Ramos (cell line): ENCODE measurements at regions not wholly inside any gene's neighbourhood (a gene's known extent, or its start where the extent isn't known, plus 50 kb on each side); places are given as distances from the start of the nearest gene placed in this dataset.
"Not testable (repeated sequence)": the region's sequence is repeated elsewhere in the genome, so short reads cannot be mapped to it uniquely, and the experiment has no call there.

Experiments used
- in situ Hi-C: fragments of 300-500 bp; cut with MboI; formaldehyde crosslinking; loops from one replicate; pipeline ENCODE4 v1.14.3; 2022; ENCODE audit warnings: low sequenced_read_pairs; ENCODE audit not compliant: unreplicated experiment

DNA sequence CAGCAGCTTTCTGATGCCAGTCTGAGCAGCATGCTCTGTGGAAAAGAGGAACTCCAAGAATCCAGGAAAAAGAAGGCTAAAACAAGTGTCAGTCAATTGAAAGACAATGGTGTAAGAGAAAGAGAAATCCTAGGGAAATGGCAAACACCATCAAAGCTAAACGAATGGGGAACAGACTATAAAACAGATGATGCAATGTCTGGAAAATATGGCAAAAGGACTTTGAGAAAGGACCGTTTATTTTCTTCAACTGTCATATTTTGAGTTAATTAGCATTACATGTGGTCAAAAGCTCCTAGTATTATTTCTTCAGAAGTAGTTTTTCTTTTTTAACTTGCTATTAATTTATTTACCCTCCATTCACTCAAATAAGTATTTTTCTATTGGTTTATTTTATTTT is 465.2 kb downstream of the LRRC70 start:
- in situ Hi-C loops: no loop called here

DNA sequence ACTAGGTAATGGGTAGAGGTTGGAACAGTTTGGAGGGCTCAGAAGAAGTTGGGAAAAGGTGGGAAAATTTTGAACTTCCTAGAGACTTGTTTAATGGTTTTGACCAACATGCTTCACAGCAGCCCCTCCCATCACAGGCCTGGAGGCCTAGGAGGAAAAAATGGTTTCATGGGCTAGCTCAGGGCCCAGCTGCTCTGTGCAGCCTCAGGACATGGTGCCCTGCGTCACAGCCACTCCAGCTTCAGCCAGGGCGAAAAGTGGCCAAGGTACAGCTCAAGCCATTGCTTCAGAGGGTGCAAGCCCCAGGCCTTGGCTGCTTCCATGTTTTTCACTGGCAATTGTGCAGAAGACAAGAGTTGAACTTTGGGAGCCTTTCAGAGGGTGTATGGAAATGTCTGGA is 453.7 kb downstream of the LRRC70 start:
- in situ Hi-C loops: no loop called here

DNA sequence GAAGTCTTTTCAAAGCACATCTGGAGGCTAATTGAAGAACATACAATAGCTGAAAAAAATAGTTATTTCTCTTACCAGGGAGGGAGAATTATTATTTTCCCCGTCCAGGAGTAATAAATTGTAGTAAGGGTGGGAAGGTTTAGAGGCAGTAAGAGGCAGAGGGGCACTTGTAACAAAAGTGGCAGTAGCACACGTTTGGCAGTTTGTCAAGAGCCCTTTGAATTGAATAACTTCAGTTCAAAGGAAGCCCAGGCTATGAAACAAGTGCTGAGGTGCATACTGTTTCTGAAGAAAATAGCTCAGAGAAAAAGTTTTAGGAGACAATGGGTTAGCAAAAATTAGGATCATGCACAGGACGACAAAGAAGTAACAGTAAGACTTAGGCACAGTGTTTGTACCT is 451.3 kb downstream of the LRRC70 start:
- in situ Hi-C loops: no loop called here

DNA sequence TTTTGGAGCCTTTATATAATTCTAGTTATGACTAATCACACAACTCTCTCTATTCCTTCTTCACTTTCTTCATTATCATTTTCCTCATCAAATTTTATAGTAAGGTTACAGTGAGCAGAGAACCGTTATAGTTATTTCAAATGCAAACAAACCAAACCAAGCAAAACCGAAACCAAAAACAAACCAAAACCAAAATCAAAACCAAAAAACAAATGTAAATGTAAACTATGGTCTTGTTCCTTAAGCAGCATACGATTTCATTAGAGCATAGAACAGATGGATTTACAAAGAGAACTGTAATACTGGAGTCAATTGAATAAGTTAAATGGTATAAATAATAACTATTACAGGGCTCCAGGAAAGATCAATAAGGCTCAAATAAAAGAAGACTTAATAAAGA is 447.1 kb downstream of the LRRC70 start:
- in situ Hi-C loops: no loop called here

DNA sequence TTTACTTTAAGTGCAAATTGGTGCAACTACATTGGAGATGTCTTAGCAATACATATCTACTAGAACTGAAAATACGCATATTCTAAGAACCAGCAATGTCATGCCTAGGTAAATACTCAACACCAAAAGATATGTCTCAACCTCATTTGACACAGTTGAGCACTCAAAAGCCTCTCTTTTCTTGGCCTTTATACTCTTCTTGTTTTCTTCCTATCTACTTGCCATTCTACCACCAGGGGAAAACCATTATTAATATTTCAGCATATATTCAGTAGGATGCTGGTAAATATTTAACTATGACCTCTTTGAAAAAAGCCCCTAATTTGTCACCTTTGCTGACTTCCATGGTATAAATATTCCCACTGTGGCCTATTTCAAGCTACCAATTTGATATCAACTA is 443.8 kb downstream of the LRRC70 start:
- in situ Hi-C loops: no loop called here

DNA sequence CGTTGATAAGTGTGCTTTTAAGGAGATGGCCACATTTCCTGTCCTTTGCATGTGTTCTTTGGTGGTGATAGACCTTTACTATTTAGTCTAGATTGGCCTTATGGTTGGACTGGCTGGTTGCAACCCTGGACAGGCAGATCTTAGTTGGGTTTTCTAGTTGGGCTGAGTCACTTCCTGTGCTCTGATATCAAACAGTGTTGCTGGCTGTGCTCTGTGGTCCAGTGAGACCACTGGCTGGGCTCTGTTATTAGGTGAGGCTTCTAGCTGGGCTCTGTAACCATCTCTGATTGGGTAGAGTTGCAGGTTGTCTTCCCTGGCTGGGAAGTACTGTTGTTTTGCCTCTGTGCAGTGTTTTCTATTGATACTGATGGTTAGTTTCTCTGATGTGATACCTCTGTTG is 432.5 kb downstream of the LRRC70 start:
- in situ Hi-C loops: no loop called here

DNA sequence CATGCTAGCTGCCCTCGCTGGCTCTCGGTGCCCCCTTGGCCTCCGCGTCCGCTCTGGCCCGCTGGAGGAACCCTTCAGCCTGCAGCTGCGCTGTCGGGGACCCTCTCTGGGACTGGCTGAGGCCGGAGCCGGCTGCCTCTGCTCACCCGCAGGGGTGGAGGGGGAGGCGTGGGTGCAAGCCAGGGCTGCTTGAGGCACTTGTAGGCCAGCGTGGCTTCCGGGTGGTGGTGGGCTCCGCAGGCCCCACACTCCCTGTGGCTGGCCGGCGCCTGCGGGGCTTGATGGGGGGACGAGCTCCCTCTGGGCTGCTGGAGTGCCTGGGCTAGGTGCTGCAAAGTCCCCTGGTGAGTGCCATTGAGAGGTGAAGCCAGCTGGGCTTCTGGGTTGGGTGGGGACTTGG is 429.6 kb downstream of the LRRC70 start:
- in situ Hi-C loops: no loop called here

DNA sequence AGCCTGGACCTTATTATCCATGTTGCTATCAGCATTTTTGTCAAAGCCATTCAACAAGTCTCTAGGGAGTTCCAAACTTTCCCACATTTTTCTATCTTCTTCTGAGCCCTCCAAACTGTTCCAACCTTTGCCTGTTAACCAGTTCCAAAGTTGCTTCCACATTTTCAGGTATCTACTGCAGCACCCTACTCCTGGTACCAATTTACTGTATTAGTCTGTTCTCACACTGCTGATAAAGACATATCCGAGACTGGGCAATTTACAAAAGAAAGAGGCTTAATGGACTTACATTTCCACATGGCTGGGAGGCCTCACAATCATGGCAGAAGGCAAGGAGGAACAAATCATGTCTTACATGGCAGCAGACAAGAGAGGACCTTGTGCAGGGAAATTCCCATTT is 416.2 kb downstream of the LRRC70 start:
- in situ Hi-C loops: not testable (repeated sequence)

DNA sequence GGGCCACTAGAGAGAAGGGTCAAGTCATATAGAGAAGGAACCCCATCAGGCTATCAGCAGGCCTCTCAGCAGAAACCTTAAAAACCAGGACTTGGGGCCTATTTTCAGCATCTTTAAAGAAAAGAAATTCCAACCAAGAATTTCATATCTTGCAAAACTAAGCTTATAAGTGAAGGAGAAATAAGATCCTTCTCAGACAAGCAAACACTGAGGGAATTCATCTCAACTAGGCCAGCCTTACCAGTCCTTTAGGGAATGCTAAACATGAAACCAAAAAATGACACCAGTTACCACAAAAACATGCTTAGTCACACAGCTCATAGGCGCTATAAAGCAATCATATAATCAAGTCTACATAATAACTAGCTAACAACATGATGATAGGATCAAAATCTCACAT is 407.1 kb downstream of the LRRC70 start:
- in situ Hi-C loops: no loop called here

DNA sequence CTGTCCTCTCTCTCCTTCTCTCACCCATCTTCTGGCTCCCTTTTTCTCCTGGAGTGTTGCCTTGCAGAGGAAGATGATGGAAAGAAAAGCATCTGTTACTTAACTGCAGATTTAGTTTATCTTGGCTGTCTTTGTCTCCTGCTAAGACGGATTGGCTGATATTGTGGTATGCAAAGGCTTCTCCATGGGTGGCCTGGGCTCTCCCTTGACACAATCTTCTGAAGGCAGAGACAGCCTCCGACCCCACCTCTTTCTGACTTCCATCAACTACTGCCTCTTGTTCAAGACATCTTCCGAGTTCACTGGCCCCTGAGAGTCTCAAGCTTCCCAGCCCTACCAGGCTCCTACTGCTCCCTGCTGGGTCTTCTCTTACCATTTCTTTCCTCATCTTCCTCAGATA is 403.7 kb downstream of the LRRC70 start:
- in situ Hi-C loops: no loop called here

DNA sequence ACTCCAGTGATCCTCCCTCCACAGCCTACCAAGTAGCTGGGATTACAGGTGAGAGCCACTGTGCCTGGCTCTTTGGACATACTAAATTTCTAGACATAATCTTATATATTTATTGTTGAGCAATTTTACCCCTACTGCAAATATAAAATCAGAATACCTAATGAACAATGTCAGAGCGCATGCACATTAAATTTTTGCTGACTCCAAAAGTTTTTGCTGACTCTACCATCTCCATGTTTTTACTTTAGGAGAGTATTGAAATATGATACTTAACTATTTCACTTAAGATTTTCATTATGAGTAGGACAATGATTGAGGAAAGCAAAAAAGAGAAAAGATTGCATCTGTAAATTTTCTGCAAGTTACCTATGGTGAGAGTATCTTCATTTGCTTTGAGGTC is 402.3 kb downstream of the LRRC70 start:
- in situ Hi-C loops: no loop called here

DNA sequence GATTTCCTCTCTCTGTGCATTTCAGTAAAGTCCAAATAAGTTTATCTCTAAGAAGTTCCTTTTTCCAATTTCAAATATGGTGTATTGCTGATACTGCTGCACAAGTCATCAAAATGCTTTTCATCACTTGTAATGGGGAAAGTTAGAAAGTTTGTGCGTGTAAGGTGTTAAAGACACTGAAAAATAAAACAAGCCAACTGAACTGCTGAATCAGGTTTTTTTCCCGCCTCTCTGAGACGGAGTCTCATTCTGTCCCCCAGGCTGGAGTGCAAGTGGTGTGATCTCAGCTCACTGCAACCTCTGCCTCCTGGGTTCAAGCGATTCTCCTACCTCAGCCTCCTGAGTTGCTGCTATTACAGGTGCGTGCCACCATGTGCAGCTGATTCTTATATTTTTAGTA is 400.9 kb downstream of the LRRC70 start:
- in situ Hi-C loops: no loop called here

DNA sequence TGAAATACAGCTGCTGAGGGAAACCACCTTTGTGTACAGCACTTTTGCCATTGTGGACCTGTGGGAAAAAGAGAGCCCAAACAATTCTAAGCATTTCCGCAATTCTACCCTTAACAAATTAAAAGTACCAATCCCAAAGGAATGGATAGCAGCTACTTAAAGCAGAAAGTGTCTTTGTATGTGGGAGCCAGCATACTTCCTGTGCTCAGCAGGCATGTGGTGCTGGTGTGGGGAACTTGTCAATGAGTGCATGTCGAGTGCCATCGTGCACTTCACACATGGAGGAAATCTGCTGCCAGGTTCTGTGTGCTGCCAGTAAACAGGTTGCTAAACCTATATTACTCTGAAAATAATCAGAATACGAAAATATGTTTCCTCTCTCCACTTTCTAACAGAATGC is 399.0 kb downstream of the LRRC70 start:
- in situ Hi-C loops: no loop called here

DNA sequence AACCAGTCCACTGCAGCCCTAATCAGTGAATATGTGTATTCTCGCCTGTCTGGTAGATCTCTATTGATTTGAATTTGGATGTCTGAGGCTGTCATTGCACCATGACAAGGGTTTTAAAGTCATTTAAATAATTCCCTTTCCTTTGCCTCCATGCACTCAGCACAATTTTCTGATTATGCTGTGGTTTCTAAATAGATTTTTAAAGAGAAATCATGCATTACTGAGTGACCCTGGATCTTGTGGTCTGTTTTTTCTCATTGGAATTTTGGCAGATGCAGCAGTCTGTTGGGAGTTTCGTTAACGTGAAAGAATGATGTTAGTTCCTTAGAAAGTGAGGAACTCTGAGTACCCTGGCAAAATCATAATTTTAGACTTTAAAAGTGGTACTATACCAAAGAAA is 396.0 kb downstream of the LRRC70 start:
- in situ Hi-C loops: no loop called here

DNA sequence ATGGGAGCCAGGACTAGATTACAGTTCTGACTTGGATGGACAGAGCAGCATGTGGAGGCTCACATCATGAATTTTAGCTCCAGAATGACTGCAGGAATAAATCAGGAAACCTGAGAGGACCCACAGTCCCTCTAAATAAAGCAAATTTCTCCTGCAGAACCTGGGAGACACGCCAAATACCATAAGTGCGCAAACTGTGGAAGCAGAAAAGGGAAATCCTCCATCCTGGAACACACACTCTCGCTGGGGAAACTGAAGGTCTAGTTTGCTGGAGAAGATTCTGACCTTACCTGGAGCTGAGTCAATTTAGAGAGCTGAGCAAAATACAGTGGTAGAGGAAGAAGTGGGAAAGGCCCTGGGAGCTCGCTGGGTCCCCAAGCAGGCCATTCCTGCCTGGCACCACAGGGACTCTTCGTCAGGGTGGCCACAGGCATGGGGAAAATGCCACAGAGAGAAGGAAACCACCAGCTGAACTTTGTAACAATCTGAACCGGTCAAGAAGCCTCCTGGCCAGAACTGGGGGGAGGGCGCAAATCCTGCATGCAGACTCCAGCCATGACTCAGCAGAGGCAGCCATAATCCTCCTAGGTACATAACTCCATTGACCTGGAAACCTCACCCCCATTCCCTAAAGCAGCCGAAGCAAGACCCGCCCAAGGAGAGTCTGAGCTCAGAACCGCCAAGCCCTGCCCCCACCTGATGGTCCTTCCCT is 390.9 kb downstream of the LRRC70 start:
- in situ Hi-C loops: no loop called here

DNA sequence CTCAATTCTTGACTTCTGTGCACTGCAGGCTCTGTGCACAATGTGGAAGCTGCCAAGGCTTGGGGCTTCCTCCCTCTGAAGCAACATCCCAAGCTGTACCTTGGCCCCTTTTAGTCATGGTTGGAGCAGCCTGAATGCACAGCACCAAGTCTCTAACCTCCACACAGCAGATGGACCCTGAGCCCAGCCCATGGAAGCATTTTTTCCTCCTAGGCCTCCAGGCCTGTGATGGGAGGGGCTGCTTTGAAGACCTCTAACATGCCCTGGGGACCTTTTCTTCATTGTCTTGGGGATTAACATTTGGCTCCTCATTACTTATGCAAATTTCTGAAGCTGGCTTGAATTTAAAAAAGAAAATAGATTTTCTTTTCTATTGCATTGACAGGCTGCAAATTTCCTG is 385.8 kb downstream of the LRRC70 start:
- in situ Hi-C loops: no loop called here

DNA sequence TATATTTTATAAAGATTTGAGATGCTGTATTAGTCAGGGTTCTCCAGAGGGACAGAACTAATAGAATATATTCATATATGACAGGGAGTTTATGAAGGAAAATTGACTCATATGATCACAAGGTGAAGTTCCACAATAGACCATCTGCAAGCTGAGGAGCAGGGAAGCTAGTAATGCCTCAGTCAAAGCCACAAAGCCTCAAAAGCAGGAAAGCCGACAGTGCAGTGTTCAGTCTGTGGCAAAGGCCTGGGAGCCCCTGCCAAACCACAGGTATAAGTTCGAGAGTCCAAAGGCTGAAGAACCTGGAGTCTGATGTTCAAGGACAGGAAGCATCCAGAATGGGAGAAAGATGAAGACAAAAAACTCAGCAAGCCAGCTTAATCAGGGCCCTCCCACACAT is 382.2 kb downstream of the LRRC70 start:
- in situ Hi-C loops: no loop called here

DNA sequence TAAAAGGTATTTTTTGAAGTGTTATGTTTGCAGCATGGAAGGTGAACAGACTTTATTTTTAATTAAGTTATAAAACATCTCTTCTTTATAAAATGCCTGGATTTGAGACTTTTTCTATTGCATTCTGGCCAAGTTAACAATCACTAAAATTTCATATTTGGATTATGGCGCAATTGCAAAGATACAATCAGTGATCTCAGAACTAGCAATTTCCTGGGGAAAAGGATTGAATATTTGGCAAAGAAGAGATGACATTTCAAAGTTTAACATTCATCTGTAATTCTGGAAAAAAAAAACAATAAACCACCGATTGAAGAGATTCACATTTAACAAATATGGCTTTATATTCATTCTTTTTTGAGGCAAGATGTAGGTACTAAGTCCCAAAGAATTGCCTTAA is 378.0 kb downstream of the LRRC70 start:
- in situ Hi-C loops: no loop called here

DNA sequence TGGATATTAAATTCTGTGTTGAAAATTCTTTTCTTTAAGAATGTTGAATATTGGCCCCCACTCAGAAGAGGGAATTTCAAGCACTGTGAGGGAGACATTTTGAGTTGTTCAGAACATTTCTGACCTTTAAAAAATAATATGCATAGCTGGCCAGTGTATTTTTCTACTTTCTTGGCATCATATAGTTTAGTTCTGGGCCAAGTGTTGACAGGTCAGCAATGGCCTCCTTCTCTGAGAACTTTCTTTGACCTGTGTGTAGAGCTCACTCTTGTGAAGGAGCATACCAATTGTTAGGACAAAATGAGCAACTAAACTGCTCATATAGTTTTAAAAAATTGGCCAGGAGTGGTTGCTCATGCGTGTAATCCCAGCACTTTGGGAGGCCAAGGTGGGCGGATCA is 376.0 kb downstream of the LRRC70 start:
- in situ Hi-C loops: no loop called here

DNA sequence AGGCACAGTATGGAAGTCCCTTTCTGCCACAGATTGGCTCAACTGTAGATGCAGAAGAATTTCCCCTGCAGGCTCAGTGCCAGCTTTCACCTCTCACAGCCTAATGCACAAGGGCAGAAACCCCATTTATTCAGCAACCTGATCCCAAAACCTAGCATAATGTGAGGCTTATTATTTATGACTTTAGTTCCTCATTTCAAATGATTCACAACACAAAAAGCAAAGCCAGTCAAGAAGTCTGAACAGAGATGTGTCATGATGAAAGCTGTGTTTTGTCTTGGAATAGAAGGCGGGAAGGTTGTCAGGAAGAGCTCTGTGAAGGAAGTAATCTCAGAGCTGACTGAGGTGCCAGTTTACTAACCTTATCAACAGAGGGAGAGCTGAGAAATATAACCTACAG is 369.7 kb downstream of the LRRC70 start:
- in situ Hi-C loops: no loop called here

DNA sequence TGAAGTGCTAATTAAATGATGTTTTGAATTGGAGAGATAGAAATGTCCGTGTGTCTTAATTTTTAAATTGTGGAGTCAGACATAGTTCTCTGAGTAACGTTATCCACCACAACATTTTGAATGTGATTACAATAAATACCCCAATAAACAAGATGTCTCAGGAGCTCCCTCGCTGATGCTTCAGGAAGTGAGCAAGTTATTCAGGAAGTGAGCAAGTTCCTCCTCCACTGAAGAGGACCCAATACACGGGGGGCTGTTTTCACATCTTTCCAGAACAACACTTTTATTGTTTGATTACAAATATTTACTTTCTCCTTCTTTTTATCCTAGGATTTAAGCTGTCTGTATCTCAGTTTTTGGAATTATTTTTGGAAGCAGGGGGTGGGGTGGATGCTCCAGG is 363.8 kb downstream of the LRRC70 start:
- in situ Hi-C loops: no loop called here

DNA sequence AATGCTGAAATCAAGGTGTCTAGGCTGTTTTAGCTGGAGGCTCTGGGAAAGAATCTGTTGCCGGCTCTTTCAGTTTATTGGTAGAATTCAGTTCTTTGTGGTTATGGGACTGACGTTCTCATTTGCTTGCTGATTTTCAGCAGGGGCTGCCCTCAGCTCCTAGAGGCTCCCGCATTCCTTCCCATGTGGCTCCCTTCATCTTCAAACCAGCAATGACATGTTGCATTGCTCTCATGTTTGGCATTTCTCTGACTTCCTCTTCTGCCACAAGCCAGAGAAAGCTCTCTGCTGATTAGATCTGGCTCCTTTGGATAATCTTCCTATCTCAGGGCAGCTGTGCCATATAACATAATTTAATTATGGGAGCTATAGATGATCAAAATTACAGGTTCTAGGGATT is 360.3 kb downstream of the LRRC70 start:
- in situ Hi-C loops: no loop called here
